HG03039 (cell line): ENCODE measurements at regions not wholly inside any gene's neighbourhood (a gene's known extent, or its start where the extent isn't known, plus 50 kb on each side); places are given as distances from the start of the nearest gene placed in this dataset.

Experiments
- ATAC-seq: cut with Tn5 transposase; IDR thresholded peaks from one replicate; pipeline ENCODE4 v1.9.1; 2021; ENCODE audit warnings: mild to moderate bottlenecking, moderate library complexity; ENCODE audit not compliant: unreplicated experiment

DNA sequence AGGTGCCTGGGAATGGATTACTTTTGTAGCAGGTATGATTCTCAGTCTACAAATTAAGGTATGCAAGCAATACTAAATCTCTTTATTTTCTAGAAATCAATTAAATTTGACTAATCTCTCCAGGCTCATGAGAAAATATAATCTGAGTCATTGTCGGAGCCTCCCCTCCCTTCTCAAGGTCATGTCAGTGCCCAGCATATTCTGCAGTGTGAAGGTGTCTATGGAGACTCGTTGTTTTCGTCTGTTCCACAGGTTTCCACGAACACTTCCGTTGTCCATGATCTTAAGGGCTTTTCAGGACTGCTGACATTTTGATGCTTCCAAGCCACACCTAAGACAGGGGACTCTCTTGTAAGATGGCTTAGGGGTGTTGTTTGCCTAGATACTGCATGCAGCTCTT, 56.6 kb upstream of the SCOC start:
- ATAC-seq: no peak

- ATAC-seq: no peak
Measured at GRCh38 chr4:140315970-140316369, 57.5 kb upstream of the SCOC start.

DNA sequence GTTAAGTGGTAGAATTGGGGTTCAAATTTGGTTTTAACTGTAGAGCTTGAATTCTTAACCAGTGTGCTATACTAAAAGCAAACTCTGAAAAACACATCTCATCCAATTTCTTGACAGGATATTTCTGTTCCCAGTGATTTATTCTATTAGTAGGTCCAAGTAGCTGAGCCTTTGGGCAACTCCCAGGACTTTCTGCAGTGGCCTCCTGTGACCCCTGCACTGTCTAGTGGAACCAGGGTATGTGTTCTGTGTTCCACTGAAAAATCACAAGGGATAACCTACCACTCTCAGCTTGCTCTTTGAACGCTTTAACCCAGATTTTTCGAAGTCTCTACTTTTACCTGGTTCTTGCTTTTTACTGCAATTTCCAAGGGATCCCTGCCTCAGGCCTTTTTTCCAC, 58.0 kb upstream of the SCOC start:
- ATAC-seq: no peak

DNA sequence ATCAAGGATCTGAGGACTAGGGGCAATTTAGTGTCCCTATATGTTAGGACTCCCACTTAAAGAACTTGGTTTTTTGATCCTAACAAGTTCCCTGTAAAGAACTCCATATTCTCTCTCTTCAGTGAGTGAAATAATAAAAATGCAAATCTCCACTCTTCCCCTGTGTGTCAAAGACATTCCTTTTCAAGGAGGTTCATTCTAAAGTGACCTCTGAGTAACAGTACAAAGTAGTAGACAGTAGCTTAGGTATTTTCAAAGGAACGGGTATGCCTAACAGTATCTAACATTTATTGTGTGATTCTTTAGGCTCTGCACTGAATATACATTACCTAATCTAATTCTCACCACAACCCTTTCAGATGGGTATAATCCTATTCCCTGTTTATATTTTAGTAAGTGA, 58.4 kb upstream of the SCOC start:
- no peak for ATAC-seq

DNA sequence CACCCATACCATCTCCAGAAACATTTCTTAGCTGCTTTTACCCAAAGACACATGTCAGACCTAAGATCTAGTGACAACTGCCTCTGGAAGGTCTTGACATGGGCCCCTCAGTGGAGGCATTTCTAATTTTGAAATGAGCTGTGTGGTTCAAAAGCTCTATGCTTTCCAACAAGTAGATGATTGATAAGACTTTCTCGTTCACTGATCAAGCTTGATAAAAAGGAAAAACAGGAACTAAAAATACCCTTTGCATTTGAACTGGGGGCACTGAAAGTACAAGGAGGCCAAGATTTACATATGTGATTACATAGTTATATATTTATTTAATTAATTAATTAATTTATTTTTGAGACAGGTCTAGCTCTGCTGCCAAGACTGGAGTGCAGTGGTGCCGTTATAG, 61.3 kb upstream of the SCOC start:
- no peak for ATAC-seq

DNA sequence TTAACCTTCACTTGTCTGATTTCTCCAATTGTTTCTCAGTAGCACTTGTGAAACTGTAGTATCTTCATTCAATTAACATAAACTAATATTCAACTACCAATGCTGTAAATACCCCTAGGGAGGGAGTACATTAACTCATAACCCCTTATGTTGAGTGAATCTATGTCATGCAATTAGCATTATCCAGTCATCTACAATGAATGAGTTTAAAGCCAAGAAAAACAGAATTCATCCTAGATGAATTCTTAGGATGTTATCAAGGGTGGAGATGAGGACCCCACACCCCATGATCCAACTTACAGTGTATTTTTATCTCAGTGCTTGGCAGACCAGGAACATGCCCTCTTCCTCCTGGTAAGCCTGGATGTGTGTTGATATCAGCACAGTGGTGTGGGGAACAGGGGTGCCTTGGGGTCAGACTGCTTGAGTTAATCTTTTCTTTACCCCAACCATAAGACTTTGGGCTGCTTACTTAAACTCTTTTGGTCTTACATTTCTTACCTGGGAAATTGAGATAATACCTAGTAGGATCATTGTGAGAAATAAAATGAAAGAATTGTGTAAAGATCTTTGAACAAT, 62.1 kb upstream of the SCOC start:
- ATAC-seq: no peak

GRCh38 chr4:140309124-140309870, 64.1 kb upstream of the SCOC start:
- ATAC-seq: no peak

DNA sequence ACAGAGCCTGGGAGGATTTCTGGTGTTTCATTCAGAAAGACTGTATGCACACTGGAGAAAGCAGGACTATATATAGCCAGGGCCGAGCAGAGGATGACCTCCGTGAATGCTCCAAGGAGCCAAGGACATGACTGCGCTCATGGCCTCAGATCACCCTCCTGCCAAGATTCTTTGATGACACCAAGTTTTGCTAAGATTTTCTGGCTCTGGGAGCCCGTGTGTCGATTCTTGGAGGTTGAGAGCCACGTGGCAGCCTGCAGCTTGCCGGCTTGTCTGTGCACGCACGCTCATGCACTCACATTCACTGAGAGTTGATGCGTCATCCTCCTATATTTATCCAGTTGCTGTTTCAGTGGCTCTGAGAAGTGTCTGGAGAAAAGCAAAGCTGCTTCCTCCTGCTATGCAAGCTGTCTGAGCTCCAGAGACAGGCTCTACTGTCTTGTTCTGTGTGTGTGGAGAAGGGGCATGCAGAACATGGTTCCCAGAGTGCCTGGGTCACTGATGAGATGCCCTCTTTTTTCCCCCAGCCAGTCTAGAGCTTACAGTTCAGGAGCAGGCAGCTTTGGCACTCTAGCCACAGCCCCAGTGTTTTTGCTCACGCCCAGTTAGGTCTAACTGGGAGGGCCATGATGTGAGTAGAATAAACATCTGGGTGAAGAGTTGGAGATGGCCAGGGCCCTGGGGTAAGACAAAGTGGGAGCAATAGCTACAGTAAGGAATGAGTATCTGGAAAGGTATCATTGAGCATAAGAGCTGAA, 64.9 kb upstream of the SCOC start:
- no peak for ATAC-seq

GRCh38 chr4:140305053-140305452, 68.4 kb upstream of the SCOC start:
- ATAC-seq: no peak

- ATAC-seq: no peak
Measured at GRCh38 chr4:140304346-140304745, 69.1 kb upstream of the SCOC start.

- ATAC-seq: no peak
Measured at GRCh38 chr4:140302151-140302859, 71.1 kb upstream of the SCOC start.

DNA sequence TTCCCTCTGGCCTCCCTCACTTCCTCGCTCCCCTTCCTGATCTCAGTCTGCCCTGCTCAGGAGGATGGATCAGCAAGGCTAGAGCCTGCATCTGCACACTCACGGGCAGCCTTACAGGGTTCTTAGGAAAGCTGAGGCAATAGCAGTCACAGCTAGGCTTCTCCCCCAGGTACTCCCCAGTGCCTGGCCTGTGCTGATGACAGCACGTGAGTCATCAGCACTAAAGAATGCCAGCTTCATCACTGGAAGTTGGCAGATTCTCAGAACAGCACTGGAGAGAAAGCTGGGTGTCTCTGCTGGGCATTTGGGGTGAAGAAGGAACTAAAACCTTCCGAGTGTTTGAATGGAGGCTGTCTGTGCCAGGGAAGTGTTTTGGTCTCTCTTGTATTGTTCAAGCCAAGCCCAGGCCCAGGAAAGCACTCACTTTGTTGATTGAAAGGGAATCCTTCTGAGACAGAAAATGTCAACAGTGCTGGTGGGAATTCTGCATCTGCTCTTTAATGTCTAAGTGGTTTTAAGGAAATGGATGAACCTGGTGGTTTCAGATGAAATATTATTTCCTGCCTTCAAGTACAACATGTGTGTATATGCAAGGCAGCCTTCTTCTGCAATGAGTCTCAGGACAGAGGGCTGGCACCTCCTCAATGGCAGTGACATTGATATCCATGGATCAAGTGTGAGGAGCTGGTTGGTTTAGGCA, 73.0 kb upstream of the SCOC start:
- ATAC-seq: no peak

GRCh38 chr4:140298001-140298400, 75.4 kb upstream of the SCOC start:
- ATAC-seq: no peak

GRCh38 chr4:140297221-140297570, 76.2 kb upstream of the SCOC start:
- no peak for ATAC-seq

DNA sequence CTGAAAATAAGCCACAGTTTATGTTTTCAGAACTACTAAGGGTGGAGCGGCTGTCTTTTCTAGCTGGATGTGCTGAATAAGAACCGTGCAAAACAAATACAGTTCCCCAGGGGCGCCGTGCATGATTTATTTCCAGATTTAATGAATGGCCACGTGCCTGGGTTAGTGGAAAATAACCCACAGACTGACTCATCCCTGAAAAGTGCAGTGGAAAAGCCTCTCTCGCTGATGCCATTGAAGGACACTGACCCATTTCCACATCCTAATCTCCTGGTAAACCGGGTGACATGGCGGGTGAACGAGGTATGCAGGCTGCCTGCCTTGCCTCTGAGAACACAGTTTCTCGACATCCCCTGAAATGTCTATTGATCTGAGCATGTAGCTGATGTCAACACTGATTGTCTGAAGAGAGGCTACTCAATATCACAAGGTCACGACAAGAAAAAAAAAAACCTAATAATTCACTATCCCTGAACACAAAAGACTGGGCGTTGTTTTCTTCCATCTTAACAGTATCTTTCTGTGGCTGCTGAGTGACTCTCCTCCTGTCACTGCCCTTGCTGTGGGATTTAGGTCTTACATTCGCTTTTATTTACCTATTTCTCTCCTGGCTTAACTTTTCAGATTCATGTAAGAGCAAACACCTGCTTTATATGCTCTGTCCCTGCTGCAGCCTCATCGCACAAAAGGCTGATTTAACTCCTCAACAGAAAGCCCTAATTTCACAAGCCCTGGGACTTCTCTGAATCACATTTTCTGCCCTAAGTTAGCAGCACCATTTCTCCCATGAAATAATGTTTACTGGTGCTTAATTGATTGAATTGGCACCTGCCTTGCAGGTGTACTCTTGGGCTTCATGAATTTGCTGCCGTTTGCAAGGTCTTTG, 76.9 kb upstream of the SCOC start:
- ATAC-seq: no peak

DNA sequence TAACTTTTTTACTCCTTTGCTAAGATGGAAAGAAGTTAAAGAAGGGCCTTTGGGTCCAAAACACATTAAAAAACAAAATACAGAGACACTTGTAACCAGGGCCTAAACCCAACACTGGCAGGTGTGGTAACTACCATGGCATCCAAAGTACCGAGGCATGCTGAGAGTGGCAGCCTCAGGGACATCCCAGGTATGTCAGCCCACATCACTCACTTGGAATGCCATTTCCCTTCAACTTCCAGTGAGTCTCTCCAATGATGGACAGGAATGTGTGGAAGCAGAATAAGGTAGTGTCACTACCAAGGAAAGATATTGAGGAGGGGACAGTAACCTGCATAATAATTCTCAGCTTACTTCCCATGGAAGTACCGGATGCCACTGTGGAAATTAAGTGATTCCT, 79.5 kb upstream of the SCOC start:
- no peak for ATAC-seq

- no peak for ATAC-seq
Measured at GRCh38 chr4:140291259-140291658, 82.2 kb upstream of the SCOC start.

DNA sequence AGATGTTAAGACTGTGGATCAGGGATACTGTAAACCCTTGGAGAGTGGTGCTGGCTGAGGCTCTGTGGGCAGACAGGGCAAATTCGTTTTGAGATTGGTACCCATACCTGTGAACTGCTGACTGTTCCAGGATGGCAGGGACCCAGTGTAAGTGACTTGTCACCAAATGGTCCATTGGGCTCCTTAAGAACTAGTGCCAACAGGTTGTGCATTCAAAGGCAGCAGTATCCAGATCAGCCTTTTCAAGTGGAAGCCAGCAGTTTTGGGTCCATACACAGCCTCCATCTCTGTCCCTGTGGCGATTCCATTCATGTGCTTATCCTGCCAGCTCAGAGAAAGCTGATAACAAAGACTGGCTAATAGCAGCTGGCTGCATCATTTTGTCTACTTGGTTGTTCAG, 84.0 kb upstream of the SCOC start:
- no peak for ATAC-seq

DNA sequence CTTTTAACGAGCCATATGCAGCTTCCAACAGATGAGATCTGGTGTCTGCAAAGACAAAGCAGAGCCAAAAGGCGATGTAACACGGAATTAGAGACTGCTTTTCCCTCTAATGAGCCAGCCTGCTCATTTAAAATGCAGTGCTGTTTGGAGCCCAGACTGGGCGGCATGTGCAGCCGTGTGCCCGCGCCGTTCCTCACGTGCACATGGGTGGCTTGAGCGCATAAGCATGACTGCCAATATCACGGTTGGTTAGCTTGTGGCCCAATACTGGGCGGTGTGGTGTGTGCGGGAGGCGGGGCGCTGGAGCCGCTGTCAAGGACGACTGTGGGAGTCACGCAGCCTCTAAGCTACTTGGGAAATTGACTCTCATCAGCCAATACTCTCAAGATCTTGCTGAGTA, 87.0 kb upstream of the SCOC start:
- ATAC-seq: no peak

DNA sequence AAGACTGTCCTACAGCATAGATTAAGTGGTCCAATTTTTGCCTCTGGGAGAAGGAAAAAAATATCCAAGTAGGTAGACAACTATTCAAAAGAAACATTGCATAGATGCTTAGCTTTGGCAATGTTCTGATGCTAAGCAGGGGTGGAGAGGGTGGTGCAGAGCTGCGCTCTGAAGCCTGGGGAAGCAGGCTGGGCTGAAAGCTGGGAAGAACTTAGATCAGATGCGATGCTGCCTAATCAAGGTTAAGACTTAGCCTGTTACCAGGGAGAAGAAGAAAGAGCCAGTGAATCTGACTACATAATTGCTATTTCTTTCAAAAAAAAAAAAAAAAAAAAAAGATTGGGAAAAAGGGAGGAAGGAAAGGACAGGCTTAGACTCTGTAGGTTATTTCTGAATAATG, 89.0 kb upstream of the SCOC start:
- ATAC-seq: no peak
